ENCODE measurements at regions not wholly inside any gene's neighbourhood (a gene's known extent, or its start where the extent isn't known, plus 50 kb on each side); places are given as distances from the start of the nearest gene placed in this dataset.

GRCh38 chr21:24097181-24097580, 1510.1 kb downstream of the MRPL39 start:
- CTCF ChIA-PET, result no interaction called here
- TF ChIP-seq, protein P1, sequence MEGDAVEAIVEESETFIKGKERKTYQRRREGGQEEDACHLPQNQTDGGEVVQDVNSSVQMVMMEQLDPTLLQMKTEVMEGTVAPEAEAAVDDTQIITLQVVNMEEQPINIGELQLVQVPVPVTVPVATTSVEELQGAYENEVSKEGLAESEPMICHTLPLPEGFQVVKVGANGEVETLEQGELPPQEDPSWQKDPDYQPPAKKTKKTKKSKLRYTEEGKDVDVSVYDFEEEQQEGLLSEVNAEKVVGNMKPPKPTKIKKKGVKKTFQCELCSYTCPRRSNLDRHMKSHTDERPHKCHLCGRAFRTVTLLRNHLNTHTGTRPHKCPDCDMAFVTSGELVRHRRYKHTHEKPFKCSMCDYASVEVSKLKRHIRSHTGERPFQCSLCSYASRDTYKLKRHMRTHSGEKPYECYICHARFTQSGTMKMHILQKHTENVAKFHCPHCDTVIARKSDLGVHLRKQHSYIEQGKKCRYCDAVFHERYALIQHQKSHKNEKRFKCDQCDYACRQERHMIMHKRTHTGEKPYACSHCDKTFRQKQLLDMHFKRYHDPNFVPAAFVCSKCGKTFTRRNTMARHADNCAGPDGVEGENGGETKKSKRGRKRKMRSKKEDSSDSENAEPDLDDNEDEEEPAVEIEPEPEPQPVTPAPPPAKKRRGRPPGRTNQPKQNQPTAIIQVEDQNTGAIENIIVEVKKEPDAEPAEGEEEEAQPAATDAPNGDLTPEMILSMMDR (IDR thresholded peaks at IDR 0.05; ENCODE audit: extremely low read depth in 1 of 2, insufficient read depth in 1 of 2, low read depth in 1 of 2, low read length in 2 of 2), result no peak
- TF ChIP-seq, protein P2, sequence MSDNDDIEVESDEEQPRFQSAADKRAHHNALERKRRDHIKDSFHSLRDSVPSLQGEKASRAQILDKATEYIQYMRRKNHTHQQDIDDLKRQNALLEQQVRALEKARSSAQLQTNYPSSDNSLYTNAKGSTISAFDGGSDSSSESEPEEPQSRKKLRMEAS (IDR thresholded peaks at IDR 0.05; ENCODE audit: insufficient read depth, insufficient read length), result no peak
- TF ChIP-seq POLR2AphosphoS5 (IDR thresholded peaks at IDR 0.05; ENCODE audit: insufficient read depth, low read depth, low read length) (no peak), MYC (IDR thresholded peaks at IDR 0.05; ENCODE audit: low read depth, low read length) (no peak)
- Histone ChIP-seq H4K20me1 (replicated peaks; ENCODE audit: control insufficient read depth, extremely low read depth, insufficient read depth, low read length) (no peaks in the 10 kb centered on the region), H3K36me3 (ENCODE audit: control insufficient read depth in 2 of 2, extremely low read depth in 1 of 2, insufficient read depth in 2 of 2, low read length in 2 of 2) (no peaks in the 10 kb centered on the region), H3K9me1 (replicated peaks; ENCODE audit: control insufficient read depth, extremely low read depth, insufficient read depth, low read length) (no peaks in the 10 kb centered on the region), H3K4me2 (ENCODE audit: insufficient read depth, low read length) (no peak overlapping the region), H3K9ac (replicated peaks; ENCODE audit: extremely low read depth, insufficient read depth, low read length) (no peak overlapping the region), H3K27ac (ENCODE audit: insufficient read depth, low read depth, low read length) (no peak overlapping the region), H3K4me1 (ENCODE audit: control insufficient read depth, extremely low read depth, insufficient read depth, low read length) (no peaks in the 10 kb centered on the region), H2AFZ (ENCODE audit: low read depth, low read length) (no peak overlapping the region), H3K79me2 (ENCODE audit: control insufficient read depth, insufficient read depth, low read length) (no peaks in the 10 kb centered on the region), H3K27me3 (ENCODE audit: control insufficient read depth in 2 of 2, insufficient read depth in 2 of 2, low read length in 2 of 2) (no peaks in the 10 kb centered on the region), H3K4me3 (replicated peaks in 1 of 3; ENCODE audit: insufficient read depth in 1 of 3, low read depth in 1 of 3, low read length in 3 of 3) (no peak overlapping the region), H3K9me3 (replicated peaks; ENCODE audit: control insufficient read depth, insufficient read depth, low read length) (no peaks in the 10 kb centered on the region)
- BruUV-seq (replicated peaks), result no TSS peak
- no peak for FAIRE-seq
- dilution Hi-C loops (cut with MboI; ENCODE audit: extremely low pct_ligation_motif_present, low sequenced_read_pairs) (no loop called here), intact Hi-C loops (cut with micrococcal nuclease) (no loop called here)
- POLR2A ChIA-PET, result no interaction called here
- no peak for DNase-seq (ENCODE audit: low read depth, low spot score)

- no TSS peak for BruUV-seq (replicated peaks)
- dilution Hi-C loops (cut with MboI; ENCODE audit: extremely low pct_ligation_motif_present, low sequenced_read_pairs), result no loop called here
- CTCF ChIA-PET, result no interaction called here
Measured at GRCh38 chr21:24096651-24097050, 1510.6 kb downstream of the MRPL39 start.

More at GRCh38 chr21:24096651-24097050, 1510.6 kb downstream of the MRPL39 start:
- H3K4me3 ChIP-seq (replicated peaks in 1 of 3; ENCODE audit: insufficient read depth in 1 of 3, low read depth in 1 of 3, low read length in 3 of 3), result no peak overlapping the region
- no peaks in the 10 kb centered on the region for H3K9me1 ChIP-seq (replicated peaks; ENCODE audit: control insufficient read depth, extremely low read depth, insufficient read depth, low read length)
- H3K79me2 ChIP-seq (ENCODE audit: control insufficient read depth, insufficient read depth, low read length), result no peaks in the 10 kb centered on the region
- POLR2A ChIA-PET, result no interaction called here
- no peaks in the 10 kb centered on the region for H3K4me1 ChIP-seq (ENCODE audit: control insufficient read depth, extremely low read depth, insufficient read depth, low read length)
- H3K36me3 ChIP-seq (ENCODE audit: control insufficient read depth in 2 of 2, extremely low read depth in 1 of 2, insufficient read depth in 2 of 2, low read length in 2 of 2), result no peaks in the 10 kb centered on the region
- H3K9ac ChIP-seq (replicated peaks; ENCODE audit: extremely low read depth, insufficient read depth, low read length), result no peak overlapping the region
- H4K20me1 ChIP-seq (replicated peaks; ENCODE audit: control insufficient read depth, extremely low read depth, insufficient read depth, low read length), result no peaks in the 10 kb centered on the region
- no peak overlapping the region for H3K4me2 ChIP-seq (ENCODE audit: insufficient read depth, low read length)
- no peak for DNase-seq (ENCODE audit: low read depth, low spot score)
- no peaks in the 10 kb centered on the region for H3K9me3 ChIP-seq (replicated peaks; ENCODE audit: control insufficient read depth, insufficient read depth, low read length)
- intact Hi-C loops (cut with micrococcal nuclease), result no loop called here
- TF ChIP-seq FOS (IDR thresholded peaks at IDR 0.05; ENCODE audit: borderline replicate concordance, insufficient read depth, low read length), result no peak
- TF ChIP-seq MYC (IDR thresholded peaks at IDR 0.05; ENCODE audit: low read depth, low read length), result no peak
- TF ChIP-seq EZH2 (IDR thresholded peaks at IDR 0.05; ENCODE audit: borderline replicate concordance, low read depth, low read length, severe bottlenecking), result no peak
- TF ChIP-seq POLR2A (IDR thresholded peaks at IDR 0.05; ENCODE audit: low read depth, low read length), result no peak
- TF ChIP-seq POLR2AphosphoS5 (IDR thresholded peaks at IDR 0.05; ENCODE audit: insufficient read depth, low read depth, low read length), result no peak
- TF ChIP-seq, protein P2 (IDR thresholded peaks at IDR 0.05; ENCODE audit: insufficient read depth, insufficient read length), result no peak
- no peak for TF ChIP-seq JUN (IDR thresholded peaks at IDR 0.05; ENCODE audit: borderline replicate concordance, insufficient read depth, insufficient read length, low read depth)
- TF ChIP-seq, protein P1 (IDR thresholded peaks at IDR 0.05; ENCODE audit: extremely low read depth in 1 of 2, insufficient read depth in 1 of 2, low read depth in 1 of 2, low read length in 2 of 2), result no peak
- TF ChIP-seq GATA2 (IDR thresholded peaks at IDR 0.05; ENCODE audit: insufficient read depth, insufficient read length, low read depth, low read length), result no peak
- no peak for FAIRE-seq
- no peaks in the 10 kb centered on the region for H3K27me3 ChIP-seq (ENCODE audit: control insufficient read depth in 2 of 2, insufficient read depth in 2 of 2, low read length in 2 of 2)
- H3K27ac ChIP-seq (ENCODE audit: insufficient read depth, low read depth, low read length), result no peak overlapping the region
- H2AFZ ChIP-seq (ENCODE audit: low read depth, low read length), result no peak overlapping the region

All from endothelial cell of umbilical vein (primary cell).